Ovary (tissue), 3 donors: ENCODE measurements at regions not wholly inside any gene's neighbourhood (a gene's known extent, or its start where the extent isn't known, plus 50 kb on each side); places are given as distances from the start of the nearest gene placed in this dataset.

Source experiments
- EP300 ChIP-seq: sonication (generic); formaldehyde crosslinking; IDR thresholded peaks from one replicate; pipeline ENCODE4 v1.6.1; 2017; ENCODE audit warnings: antibody characterized with exemption
- POLR2A ChIP-seq: fragments of 450-650 bp; IDR thresholded peaks from one replicate; pipeline ENCODE4 v1.6.1; 2017; ENCODE audit warnings: antibody characterized with exemption, mild to moderate bottlenecking, moderate library complexity
- TF ChIP-seq, protein P1 (sequence below), 3 donors: fragments of 450-650 bp in 2 of 3; fragments of 200-600 bp in 1 of 3; IDR thresholded peaks; one replicate each; pipeline versions ENCODE4 v1.5.1 to v1.8.0; 2016 to 2022; ENCODE audit warnings: antibody characterized with exemption in 3 of 3, mild to moderate bottlenecking in 1 of 3
- donor health status: DM: no; HTN: no; CAD: no.

DNA sequence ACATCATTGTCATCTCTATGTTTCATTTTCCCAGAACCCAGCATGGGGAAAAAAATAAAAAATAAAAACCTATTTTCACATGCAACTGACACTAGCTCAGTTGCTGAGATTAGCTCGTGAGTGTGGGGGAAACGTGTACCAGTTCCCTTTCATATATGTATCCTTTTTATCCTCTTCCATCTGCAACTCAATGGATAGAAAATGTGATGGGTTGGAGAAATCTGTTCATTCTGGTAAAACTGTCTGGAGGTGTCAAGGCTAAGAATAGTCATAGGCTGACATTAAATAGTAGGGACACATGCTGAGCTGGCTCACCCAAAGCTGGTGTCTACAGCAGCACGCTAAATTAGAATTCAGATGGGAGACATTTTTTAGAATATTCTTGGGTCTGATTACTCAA lies 519.3 kb downstream of the ELAVL2 start:
- TF ChIP-seq POLR2A (no peak), EP300 (no peak)
- TF ChIP-seq, protein P1, sequence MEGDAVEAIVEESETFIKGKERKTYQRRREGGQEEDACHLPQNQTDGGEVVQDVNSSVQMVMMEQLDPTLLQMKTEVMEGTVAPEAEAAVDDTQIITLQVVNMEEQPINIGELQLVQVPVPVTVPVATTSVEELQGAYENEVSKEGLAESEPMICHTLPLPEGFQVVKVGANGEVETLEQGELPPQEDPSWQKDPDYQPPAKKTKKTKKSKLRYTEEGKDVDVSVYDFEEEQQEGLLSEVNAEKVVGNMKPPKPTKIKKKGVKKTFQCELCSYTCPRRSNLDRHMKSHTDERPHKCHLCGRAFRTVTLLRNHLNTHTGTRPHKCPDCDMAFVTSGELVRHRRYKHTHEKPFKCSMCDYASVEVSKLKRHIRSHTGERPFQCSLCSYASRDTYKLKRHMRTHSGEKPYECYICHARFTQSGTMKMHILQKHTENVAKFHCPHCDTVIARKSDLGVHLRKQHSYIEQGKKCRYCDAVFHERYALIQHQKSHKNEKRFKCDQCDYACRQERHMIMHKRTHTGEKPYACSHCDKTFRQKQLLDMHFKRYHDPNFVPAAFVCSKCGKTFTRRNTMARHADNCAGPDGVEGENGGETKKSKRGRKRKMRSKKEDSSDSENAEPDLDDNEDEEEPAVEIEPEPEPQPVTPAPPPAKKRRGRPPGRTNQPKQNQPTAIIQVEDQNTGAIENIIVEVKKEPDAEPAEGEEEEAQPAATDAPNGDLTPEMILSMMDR (IDR thresholded peaks at IDR 0.05): no peak
